RWPE2 (cell line): ENCODE measurements at regions not wholly inside any gene's neighbourhood (a gene's known extent, or its start where the extent isn't known, plus 50 kb on each side); places are given as distances from the start of the nearest gene placed in this dataset.

ENCODE experiments used
- ATAC-seq: fragments of 200-7000 bp; cut with Tn5 transposase; 3 replicates; pipeline ENCODE4 v1.9.1; 2021; ENCODE audit warnings: low read depth
- DNase-seq: peaks from one replicate; pipeline ENCODE4 v3.0.0-alpha.2; 2020; ENCODE audit warnings: low spot score
- H3K27ac ChIP-seq: fragments of 450-650 bp; 2 replicates; pipeline ENCODE4 v1.5.1; 2017; ENCODE audit warnings: mild to moderate bottlenecking; ENCODE audit not compliant: poor library complexity, severe bottlenecking
- H3K27me3 ChIP-seq: fragments of 250-450 bp; sonication (Bioruptor Pico); 2 replicates; pipeline ENCODE4 v1.5.1; 2021; ENCODE audit warnings: mild to moderate bottlenecking, moderate library complexity; ENCODE audit not compliant: insufficient read depth, poor library complexity, severe bottlenecking
- H3K36me3 ChIP-seq: fragments of 250-450 bp; sonication (Bioruptor Pico); 2 replicates; pipeline ENCODE4 v1.5.1; 2020; ENCODE audit warnings: low read depth, mild to moderate bottlenecking, moderate library complexity
- H3K4me1 ChIP-seq: fragments of 250-450 bp; sonication (Bioruptor Pico); 2 replicates; pipeline ENCODE4 v1.5.1; 2021; ENCODE audit warnings: mild to moderate bottlenecking, moderate library complexity; ENCODE audit not compliant: insufficient read depth, poor library complexity, severe bottlenecking
- H3K4me3 ChIP-seq: fragments of 250-450 bp; sonication (Bioruptor Pico); 2 replicates; pipeline ENCODE4 v1.5.1; 2021; ENCODE audit warnings: mild to moderate bottlenecking, moderate library complexity; ENCODE audit not compliant: severe bottlenecking
- H3K9me3 ChIP-seq: fragments of 250-450 bp; sonication (Bioruptor Pico); 2 replicates; pipeline ENCODE4 v1.5.1; 2021; ENCODE audit warnings: mild to moderate bottlenecking, moderate library complexity; ENCODE audit not compliant: severe bottlenecking
- TF ChIP-seq, protein P1 (sequence below): fragments of 450-650 bp; IDR thresholded peaks from one replicate; pipeline ENCODE4 v1.5.1; 2017; ENCODE audit warnings: mild to moderate bottlenecking, moderate library complexity; ENCODE audit not compliant: poor library complexity, severe bottlenecking

DNA sequence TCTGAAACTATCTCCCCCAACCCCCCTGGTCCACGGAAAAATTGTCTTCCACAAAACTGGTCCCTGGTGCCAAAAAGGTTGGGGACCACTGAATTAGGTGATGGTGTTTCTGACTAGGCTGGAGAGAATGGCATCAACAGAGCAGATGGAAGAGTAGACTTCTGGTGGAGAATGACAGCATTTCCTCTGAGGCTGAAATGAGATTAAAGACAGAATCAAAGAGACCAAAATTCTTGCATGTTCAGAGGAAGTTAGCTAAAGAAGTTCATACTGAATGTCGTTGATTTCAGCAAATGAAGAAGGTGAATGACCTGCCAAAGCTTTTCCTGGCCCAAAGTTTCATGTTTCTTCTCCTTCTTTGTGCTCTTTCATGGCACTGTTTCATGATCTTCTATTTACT, 188.2 kb upstream of the RUNX1 start:
- Histone ChIP-seq H3K4me3 (no peak overlapping the region), H3K4me1 (peaks cover 7% of the 10 kb centered on the region), H3K27ac (no peak overlapping the region), H3K36me3 (no peaks in the 10 kb centered on the region), H3K27me3 (no peaks in the 10 kb centered on the region), H3K9me3 (no peaks in the 10 kb centered on the region)
- ATAC-seq = no peak
- no peak for DNase-seq
- TF ChIP-seq, protein P1, sequence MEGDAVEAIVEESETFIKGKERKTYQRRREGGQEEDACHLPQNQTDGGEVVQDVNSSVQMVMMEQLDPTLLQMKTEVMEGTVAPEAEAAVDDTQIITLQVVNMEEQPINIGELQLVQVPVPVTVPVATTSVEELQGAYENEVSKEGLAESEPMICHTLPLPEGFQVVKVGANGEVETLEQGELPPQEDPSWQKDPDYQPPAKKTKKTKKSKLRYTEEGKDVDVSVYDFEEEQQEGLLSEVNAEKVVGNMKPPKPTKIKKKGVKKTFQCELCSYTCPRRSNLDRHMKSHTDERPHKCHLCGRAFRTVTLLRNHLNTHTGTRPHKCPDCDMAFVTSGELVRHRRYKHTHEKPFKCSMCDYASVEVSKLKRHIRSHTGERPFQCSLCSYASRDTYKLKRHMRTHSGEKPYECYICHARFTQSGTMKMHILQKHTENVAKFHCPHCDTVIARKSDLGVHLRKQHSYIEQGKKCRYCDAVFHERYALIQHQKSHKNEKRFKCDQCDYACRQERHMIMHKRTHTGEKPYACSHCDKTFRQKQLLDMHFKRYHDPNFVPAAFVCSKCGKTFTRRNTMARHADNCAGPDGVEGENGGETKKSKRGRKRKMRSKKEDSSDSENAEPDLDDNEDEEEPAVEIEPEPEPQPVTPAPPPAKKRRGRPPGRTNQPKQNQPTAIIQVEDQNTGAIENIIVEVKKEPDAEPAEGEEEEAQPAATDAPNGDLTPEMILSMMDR = no peak

DNA sequence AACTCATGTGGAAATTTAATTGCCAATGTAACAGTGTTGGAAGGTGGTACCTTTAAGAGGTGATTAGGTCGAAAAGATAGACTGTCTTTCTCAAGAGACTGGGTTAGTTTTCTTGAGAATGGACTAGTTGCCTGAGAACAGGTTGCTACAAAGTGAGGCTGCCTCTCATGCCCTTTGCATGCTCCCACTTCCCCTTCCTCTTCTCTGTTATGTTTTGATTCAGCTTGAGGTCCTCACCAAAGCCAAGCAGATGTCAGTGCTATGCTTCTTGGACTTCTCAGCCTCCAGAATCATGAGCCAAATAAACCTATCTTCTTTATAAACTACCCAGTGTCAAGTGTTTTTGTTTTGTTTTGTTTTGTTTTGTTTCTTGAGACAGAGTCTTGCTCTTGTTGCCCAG, 187.0 kb upstream of the RUNX1 start:
- Histone ChIP-seq H3K9me3 (no peaks in the 10 kb centered on the region), H3K4me3 (no peak overlapping the region), H3K36me3 (no peaks in the 10 kb centered on the region), H3K4me1 (peaks cover 19% of the 10 kb centered on the region), H3K27me3 (no peaks in the 10 kb centered on the region), H3K27ac (no peak overlapping the region)
- TF ChIP-seq, protein P1 = no peak
- ATAC-seq (no peak), DNase-seq (no peak)

DNA sequence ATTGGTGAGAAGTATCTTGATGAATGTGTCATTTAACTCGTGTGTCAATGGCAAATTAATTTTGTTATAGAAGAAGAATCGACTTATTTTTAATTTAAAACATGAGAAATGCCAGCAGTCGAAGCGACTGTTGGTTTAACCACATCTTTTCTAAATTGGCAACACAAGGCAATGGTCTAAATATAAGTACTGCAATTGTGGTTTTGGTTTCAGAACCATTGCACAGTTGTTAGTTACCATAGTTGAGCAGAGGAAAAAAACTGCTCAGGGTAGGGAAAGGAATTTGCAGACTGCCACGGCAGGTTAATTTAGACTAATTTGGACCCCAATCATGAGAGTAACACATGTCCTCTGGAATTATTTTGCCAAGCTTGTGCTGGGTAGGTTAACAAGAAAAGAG, 185.6 kb upstream of the RUNX1 start:
- H3K4me1 ChIP-seq = peaks cover 23% of the 10 kb centered on the region
- no peak for ATAC-seq
- TF ChIP-seq, protein P1 = no peak
- H3K9me3 ChIP-seq = no peaks in the 10 kb centered on the region
- no peaks in the 10 kb centered on the region for H3K36me3 ChIP-seq
- DNase-seq = no peak
- no peak overlapping the region for H3K4me3 ChIP-seq
- no peaks in the 10 kb centered on the region for H3K27me3 ChIP-seq
- H3K27ac ChIP-seq = no peak overlapping the region

DNA sequence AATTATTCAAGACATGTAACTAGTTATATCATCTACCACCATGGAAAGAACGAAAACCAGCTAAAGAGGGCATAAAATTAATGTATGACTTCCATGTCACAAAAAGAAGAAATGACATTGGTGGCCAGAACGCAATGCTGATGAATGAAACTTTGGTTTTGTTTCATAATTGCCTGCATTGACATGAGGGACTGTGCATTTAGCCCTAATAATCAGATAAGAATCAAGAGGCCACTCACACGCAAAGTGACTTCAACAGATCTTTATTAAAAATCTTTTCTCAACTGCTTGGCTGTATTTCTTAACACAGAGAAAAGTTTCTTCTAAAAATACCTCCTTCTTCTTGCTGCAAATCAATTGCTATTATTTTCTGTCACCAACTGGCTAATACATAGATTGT, 184.7 kb upstream of the RUNX1 start:
- H3K27me3 ChIP-seq = no peaks in the 10 kb centered on the region
- TF ChIP-seq, protein P1 = no peak
- H3K4me3 ChIP-seq = no peak overlapping the region
- DNase-seq = no peak
- H3K4me1 ChIP-seq = peaks cover 23% of the 10 kb centered on the region
- ATAC-seq = no peak
- no peak overlapping the region for H3K27ac ChIP-seq
- H3K36me3 ChIP-seq = no peaks in the 10 kb centered on the region
- no peaks in the 10 kb centered on the region for H3K9me3 ChIP-seq

DNA sequence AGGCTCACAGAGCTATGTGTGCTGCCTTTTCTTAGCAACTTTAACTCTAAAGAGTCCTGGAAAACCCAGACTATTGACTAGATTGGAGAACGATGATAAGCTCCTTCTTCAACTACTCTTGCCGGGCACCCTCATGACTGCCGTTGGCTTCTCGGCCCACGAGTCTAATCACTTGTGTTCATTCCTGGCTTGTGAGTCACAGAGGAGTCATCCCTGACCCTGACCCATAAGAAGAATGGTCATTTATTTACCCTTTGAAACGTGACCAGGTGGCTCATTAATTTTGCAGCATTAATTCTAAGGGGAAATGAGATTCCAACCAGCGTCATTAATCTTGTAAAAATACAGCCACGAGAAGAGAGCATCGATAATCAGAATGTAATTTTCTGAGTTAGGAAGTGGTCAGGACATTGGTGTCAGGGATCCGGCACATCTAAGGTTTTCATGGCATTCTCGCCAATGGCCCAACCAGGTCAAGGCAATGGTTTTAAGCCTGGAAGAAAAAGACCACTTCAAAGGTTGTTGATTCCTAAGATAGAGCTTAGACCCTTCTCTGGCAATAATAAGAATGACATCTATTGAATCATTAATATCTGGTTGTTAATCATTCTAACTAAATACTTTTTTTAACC, 183.6 kb upstream of the RUNX1 start:
- DNase-seq (no peak), ATAC-seq (peak; percentile 83)
- TF ChIP-seq, protein P1 = no peak
- peak overlapping the region; percentile 47 for H3K27ac ChIP-seq
- peaks cover 23% of the 10 kb centered on the region for H3K4me1 ChIP-seq
- no peak overlapping the region for H3K4me3 ChIP-seq
- H3K9me3 ChIP-seq = no peaks in the 10 kb centered on the region
- H3K36me3 ChIP-seq = no peaks in the 10 kb centered on the region
- H3K27me3 ChIP-seq = no peaks in the 10 kb centered on the region
